ENCODE measurements at regions not wholly inside any gene's neighbourhood (a gene's known extent, or its start where the extent isn't known, plus 50 kb on each side); places are given as distances from the start of the nearest gene placed in this dataset.

DNA sequence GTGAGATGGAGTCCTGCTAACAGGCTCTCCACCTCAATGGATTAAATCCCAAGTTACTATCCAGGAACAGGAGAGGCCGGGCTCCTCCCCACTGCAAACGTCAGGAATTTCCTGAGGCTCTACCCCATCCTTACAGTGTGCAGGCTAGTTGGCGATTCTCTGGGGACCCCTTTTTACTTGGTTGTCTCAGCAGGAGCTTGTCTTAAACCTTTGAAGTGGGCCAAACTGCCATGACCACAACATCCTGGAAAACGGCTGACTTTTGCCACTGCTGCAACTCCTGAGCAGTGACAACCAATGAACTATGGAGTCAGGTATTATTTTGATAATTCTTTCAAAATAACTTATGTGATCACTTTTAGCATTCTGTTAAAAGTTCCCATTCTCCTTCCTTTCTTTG is 440.9 kb upstream of the CCDC54 start:
- Histone ChIP-seq H3K4me3 (no peak overlapping the region), H3K27ac (no peak overlapping the region), H3K36me3 (no peaks in the 10 kb centered on the region), H3K4me1 (no peaks in the 10 kb centered on the region), H3K27me3 (no peaks in the 10 kb centered on the region), H3K9me3 (peaks cover 0 to 2% (median 0%) of the 10 kb centered on the region in 4 donors)
- no peak for TF ChIP-seq POLR2A (IDR thresholded peaks at IDR 0.05)
- TF ChIP-seq CTCF (IDR thresholded peaks at IDR 0.05) = no peak
- DNase-seq = no peak

DNA sequence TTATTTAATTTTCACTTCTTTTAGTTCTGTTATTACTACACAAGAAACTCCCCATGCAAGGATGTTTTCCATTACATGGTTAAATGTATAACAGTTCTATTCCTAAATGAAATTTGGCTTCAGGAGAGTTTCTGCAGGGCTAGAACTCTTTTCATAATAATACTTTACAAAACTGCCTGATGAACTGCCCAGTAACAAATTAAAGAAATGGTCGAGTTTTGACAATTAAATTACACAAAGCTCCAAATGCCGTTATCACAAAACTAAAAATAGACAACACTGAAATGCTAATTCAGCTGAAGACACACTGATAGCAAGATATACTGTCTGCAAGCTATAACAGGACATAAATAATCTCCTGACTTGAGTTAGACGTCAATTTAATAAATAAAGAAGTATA is 435.2 kb upstream of the CCDC54 start:
- Histone ChIP-seq H3K27ac (no peak overlapping the region), H3K4me1 (no peaks in the 10 kb centered on the region), H3K36me3 (no peaks in the 10 kb centered on the region), H3K27me3 (no peaks in the 10 kb centered on the region), H3K4me3 (no peak overlapping the region), H3K9me3 (peaks cover 0 to 2% (median 0%) of the 10 kb centered on the region in 4 donors)
- no peak for DNase-seq
- TF ChIP-seq POLR2A (IDR thresholded peaks at IDR 0.05) = no peak
- no peak for TF ChIP-seq CTCF (IDR thresholded peaks at IDR 0.05)

- DNase-seq = no peak
- H3K9me3 ChIP-seq = peaks cover 0 to 2% (median 0%) of the 10 kb centered on the region in 4 donors
- H3K4me3 ChIP-seq = no peak overlapping the region
- H3K27ac ChIP-seq = no peak overlapping the region
- H3K36me3 ChIP-seq = no peaks in the 10 kb centered on the region
- H3K4me1 ChIP-seq = no peaks in the 10 kb centered on the region
- TF ChIP-seq CTCF (IDR thresholded peaks at IDR 0.05) (no peak), POLR2A (IDR thresholded peaks at IDR 0.05) (no peak)
- no peaks in the 10 kb centered on the region for H3K27me3 ChIP-seq
Observed at GRCh38 chr3:106943071-106943470, 434.2 kb upstream of the CCDC54 start.

DNA sequence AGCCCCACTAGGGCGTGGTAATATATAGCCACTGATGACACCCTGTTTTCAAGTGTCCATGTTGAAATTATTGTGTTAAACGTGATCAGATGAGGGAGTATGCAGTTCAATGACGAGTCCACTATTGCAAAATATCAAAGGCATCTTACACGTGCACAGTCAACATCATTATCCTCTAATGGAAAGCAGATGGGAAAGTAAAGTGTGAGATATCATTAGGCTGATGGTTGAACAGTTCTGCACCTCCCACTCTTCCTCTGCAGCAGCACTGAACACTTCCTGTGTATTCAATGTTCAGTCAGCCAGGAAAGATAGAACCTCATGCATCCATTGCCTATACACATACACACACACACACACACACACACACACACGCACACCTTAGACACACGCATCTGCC is 431.8 kb upstream of the CCDC54 start:
- Histone ChIP-seq H3K4me3 (no peak overlapping the region), H3K4me1 (no peaks in the 10 kb centered on the region), H3K9me3 (no peaks in the 10 kb centered on the region), H3K27me3 (no peaks in the 10 kb centered on the region), H3K36me3 (no peaks in the 10 kb centered on the region), H3K27ac (no peak overlapping the region)
- no peak for DNase-seq
- TF ChIP-seq CTCF (IDR thresholded peaks at IDR 0.05) (no peak), POLR2A (IDR thresholded peaks at IDR 0.05) (no peak)

GRCh38 chr3:106946866-106947265 is 430.4 kb upstream of the CCDC54 start:
- H3K36me3 ChIP-seq = no peaks in the 10 kb centered on the region
- no peak overlapping the region for H3K4me3 ChIP-seq
- no peak for DNase-seq
- H3K9me3 ChIP-seq = no peaks in the 10 kb centered on the region
- no peaks in the 10 kb centered on the region for H3K27me3 ChIP-seq
- TF ChIP-seq CTCF (IDR thresholded peaks at IDR 0.05) (no peak), POLR2A (IDR thresholded peaks at IDR 0.05) (no peak)
- H3K4me1 ChIP-seq = no peaks in the 10 kb centered on the region
- no peak overlapping the region for H3K27ac ChIP-seq

GRCh38 chr3:106957029-106957428 is 420.2 kb upstream of the CCDC54 start:
- no peak for TF ChIP-seq CTCF (IDR thresholded peaks at IDR 0.05)
- TF ChIP-seq POLR2A (IDR thresholded peaks at IDR 0.05) = no peak
- Histone ChIP-seq H3K4me3 (no peak overlapping the region), H3K27me3 (no peaks in the 10 kb centered on the region), H3K9me3 (peaks cover 0 to 5% (median 0%) of the 10 kb centered on the region in 4 donors), H3K36me3 (no peaks in the 10 kb centered on the region), H3K4me1 (no peaks in the 10 kb centered on the region), H3K27ac (no peak overlapping the region)
- no peak for DNase-seq

All from Peyer's patch (tissue), 4 donors.